Panc1 (cell line): ENCODE measurements at regions not wholly inside any gene's neighbourhood (a gene's known extent, or its start where the extent isn't known, plus 50 kb on each side); places are given as distances from the start of the nearest gene placed in this dataset.

Source experiments
- ATAC-seq: fragments of 200-7000 bp; cut with Tn5 transposase; 2 replicates; pipeline ENCODE4 v1.9.1; 2020; ENCODE audit warnings: mild to moderate bottlenecking, moderate library complexity
- BruUV-seq: library from RNA; stranded (reverse); fragments of 400-500 nt; replicated peaks from 2 replicates; lab custom pipeline; 2021; lab: Mats Ljungman, UMichigan
- CTCF ChIA-PET: fragments of 300-600 bp; sonication (Branson Sonifier 250); formaldehyde crosslinking; loops from one replicate; lab custom pipeline; 2022; ENCODE audit warnings: antibody characterized with exemption; lab: Charles Lee
- POLR2A ChIA-PET: fragments of 300-600 bp; sonication (Branson Sonifier 250); formaldehyde crosslinking; loops from one replicate; lab custom pipeline; 2022; ENCODE audit warnings: antibody characterized with exemption; lab: Charles Lee
- DNase-seq: peaks from one replicate; pipeline ENCODE4 v3.0.0-alpha.2; 2010; ENCODE audit warnings: low read depth, low spot score
- H3K27ac ChIP-seq: 2 replicates; pipeline ENCODE4 v1.5.1; 2011; ENCODE audit warnings: mild to moderate bottlenecking, low read length, inconsistent platforms
- H3K27me3 ChIP-seq: fragments of 200-500 bp; sonication (Bioruptor generic); 2 replicates; pipeline ENCODE4 v1.6.0; 2014; ENCODE audit warnings: low read length, inconsistent platforms; ENCODE audit not compliant: control insufficient read depth, insufficient read depth
- H3K36me3 ChIP-seq: fragments of 200-500 bp; sonication (Bioruptor generic); 2 replicates; pipeline ENCODE4 v1.5.1; 2014; ENCODE audit warnings: inconsistent platforms, mild to moderate bottlenecking, low read length, moderate library complexity; ENCODE audit not compliant: control insufficient read depth, insufficient read depth
- H3K4me1 ChIP-seq: 2 replicates; pipeline ENCODE4 v1.5.1; 2011; ENCODE audit warnings: inconsistent platforms, mild to moderate bottlenecking, low read length, moderate library complexity; ENCODE audit not compliant: control insufficient read depth, insufficient read depth
- H3K4me3 ChIP-seq, 2 experiments: 2 replicates each; pipeline ENCODE4 v1.5.1; 2011 to 2012; ENCODE audit warnings: low read depth in 2 of 2, low read length in 2 of 2, mild to moderate bottlenecking in 2 of 2, inconsistent platforms in 1 of 2, moderate library complexity in 1 of 2
- H3K9me3 ChIP-seq: fragments of 200-500 bp; sonication (Bioruptor generic); 2 replicates; pipeline ENCODE4 v1.5.1; 2014; ENCODE audit warnings: low read depth, mild to moderate bottlenecking, inconsistent platforms, low read length, moderate library complexity; ENCODE audit not compliant: control insufficient read depth, insufficient read depth
- POLR2AphosphoS5 ChIP-seq: IDR thresholded peaks from 2 replicates; pipeline ENCODE4 v1.6.1; 2012; ENCODE audit warnings: mild to moderate bottlenecking, low read depth, low read length, moderate library complexity
- SIN3A ChIP-seq: IDR thresholded peaks from 2 replicates; pipeline ENCODE4 v1.6.1; 2012; ENCODE audit warnings: low read depth, mild to moderate bottlenecking, low read length, moderate library complexity, borderline replicate concordance; ENCODE audit not compliant: insufficient read depth
- TCF7L2 ChIP-seq: IDR thresholded peaks from 2 replicates; pipeline ENCODE4 v1.6.1; 2011; ENCODE audit warnings: mild to moderate bottlenecking, low read depth, low read length, inconsistent platforms
- in situ Hi-C: cut with HindIII; loops from 2 replicates; pipeline ENCODE4 v1.10.0; 2016; ENCODE audit warnings: low sequenced_read_pairs, low pct_unique_long_range_greater_than_20kb
- intact Hi-C: fragments of 100-400 bp; cut with micrococcal nuclease; formaldehyde crosslinking; loops from one replicate; pipeline ENCODE4 v1.10.0; 2022; ENCODE audit not compliant: unreplicated experiment
- TF ChIP-seq, protein P1 (sequence below): fragments of 450-650 bp; IDR thresholded peaks from 2 replicates; pipeline ENCODE4 v1.5.1; 2017; ENCODE audit warnings: mild to moderate bottlenecking
- TF ChIP-seq, protein P2 (sequence below), 2 experiments: IDR thresholded peaks; 2 replicates each; pipeline ENCODE4 v1.6.1; 2011 to 2012; ENCODE audit warnings: low read depth in 2 of 2, control low read depth in 1 of 2, low read length in 1 of 2, mild to moderate bottlenecking in 1 of 2, moderate library complexity in 1 of 2; ENCODE audit not compliant: insufficient read depth in 1 of 2

DNA sequence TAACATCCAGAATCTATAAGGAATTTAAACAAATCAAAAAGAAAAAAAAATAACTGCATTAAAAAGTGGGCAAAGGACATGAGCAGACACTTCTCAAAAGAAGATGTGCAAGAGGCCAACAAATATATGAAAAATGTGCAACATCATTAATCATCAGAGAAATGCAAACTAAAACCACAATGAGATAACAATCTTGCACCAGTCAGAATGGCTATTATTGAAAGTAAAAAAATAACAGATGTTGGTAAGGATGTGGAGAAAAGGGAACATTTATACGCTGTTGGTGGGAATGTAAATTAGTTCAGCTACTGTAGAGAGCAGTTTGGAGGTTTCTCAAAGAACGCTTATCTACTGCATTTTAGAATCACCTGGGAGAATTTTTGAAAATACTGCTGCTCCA is 186.1 kb downstream of the OTOL1 start:
- ChIA-PET POLR2A (no interaction called here), CTCF (no interaction called here)
- TF ChIP-seq, protein P1, sequence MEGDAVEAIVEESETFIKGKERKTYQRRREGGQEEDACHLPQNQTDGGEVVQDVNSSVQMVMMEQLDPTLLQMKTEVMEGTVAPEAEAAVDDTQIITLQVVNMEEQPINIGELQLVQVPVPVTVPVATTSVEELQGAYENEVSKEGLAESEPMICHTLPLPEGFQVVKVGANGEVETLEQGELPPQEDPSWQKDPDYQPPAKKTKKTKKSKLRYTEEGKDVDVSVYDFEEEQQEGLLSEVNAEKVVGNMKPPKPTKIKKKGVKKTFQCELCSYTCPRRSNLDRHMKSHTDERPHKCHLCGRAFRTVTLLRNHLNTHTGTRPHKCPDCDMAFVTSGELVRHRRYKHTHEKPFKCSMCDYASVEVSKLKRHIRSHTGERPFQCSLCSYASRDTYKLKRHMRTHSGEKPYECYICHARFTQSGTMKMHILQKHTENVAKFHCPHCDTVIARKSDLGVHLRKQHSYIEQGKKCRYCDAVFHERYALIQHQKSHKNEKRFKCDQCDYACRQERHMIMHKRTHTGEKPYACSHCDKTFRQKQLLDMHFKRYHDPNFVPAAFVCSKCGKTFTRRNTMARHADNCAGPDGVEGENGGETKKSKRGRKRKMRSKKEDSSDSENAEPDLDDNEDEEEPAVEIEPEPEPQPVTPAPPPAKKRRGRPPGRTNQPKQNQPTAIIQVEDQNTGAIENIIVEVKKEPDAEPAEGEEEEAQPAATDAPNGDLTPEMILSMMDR = no peak
- TF ChIP-seq POLR2AphosphoS5 (no peak), TCF7L2 (no peak), SIN3A (no peak)
- TF ChIP-seq, protein P2, sequence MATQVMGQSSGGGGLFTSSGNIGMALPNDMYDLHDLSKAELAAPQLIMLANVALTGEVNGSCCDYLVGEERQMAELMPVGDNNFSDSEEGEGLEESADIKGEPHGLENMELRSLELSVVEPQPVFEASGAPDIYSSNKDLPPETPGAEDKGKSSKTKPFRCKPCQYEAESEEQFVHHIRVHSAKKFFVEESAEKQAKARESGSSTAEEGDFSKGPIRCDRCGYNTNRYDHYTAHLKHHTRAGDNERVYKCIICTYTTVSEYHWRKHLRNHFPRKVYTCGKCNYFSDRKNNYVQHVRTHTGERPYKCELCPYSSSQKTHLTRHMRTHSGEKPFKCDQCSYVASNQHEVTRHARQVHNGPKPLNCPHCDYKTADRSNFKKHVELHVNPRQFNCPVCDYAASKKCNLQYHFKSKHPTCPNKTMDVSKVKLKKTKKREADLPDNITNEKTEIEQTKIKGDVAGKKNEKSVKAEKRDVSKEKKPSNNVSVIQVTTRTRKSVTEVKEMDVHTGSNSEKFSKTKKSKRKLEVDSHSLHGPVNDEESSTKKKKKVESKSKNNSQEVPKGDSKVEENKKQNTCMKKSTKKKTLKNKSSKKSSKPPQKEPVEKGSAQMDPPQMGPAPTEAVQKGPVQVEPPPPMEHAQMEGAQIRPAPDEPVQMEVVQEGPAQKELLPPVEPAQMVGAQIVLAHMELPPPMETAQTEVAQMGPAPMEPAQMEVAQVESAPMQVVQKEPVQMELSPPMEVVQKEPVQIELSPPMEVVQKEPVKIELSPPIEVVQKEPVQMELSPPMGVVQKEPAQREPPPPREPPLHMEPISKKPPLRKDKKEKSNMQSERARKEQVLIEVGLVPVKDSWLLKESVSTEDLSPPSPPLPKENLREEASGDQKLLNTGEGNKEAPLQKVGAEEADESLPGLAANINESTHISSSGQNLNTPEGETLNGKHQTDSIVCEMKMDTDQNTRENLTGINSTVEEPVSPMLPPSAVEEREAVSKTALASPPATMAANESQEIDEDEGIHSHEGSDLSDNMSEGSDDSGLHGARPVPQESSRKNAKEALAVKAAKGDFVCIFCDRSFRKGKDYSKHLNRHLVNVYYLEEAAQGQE (IDR thresholded peaks at IDR 0.05; ENCODE audit: insufficient read depth in 1 of 2, low read depth in 2 of 2, low read length in 1 of 2) = no peak
- intact Hi-C loops (no loop called here), in situ Hi-C loops (no loop called here)
- no peak overlapping the region for H3K27ac ChIP-seq
- H3K9me3 ChIP-seq = no peaks in the 10 kb centered on the region
- H3K4me3 ChIP-seq = no peak overlapping the region
- H3K36me3 ChIP-seq = no peaks in the 10 kb centered on the region
- no peaks in the 10 kb centered on the region for H3K27me3 ChIP-seq
- no TSS peak for BruUV-seq
- no peaks in the 10 kb centered on the region for H3K4me1 ChIP-seq
- DNase-seq (no peak), ATAC-seq (no peak)

DNA sequence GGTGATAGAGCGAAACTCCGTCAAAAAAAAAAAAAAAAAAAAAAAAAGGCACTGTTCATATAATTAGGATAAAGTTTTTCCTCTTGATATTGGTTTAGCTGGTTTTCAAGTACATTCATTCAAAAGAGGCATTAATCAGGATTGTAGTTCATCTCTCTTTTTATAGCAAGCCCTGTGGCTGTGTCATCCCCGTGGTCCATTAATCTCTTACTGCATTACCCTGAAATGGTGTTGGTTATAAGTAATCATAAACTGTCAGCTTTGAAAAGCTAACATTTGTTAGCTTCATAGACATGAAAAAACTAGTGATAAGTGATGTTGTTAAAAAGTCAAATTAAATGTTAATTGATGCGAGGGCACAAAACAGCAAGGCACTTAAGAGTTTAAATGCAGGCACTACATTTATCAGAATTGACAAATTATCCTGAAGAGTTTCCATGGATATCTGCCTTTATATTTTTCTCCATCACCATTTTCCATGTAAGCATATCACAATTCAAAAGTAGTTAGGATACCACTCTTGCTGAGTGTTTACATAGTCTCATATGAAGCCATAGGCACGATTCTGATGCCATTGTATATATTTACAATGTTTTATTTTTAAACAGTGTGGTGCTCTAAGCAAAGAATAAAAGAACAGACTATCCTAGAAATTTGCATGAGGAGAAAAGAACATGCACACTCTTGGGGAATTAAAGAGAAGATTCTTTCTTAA is 193.1 kb downstream of the OTOL1 start:
- ChIA-PET POLR2A (no interaction called here), CTCF (no interaction called here)
- H3K4me3 ChIP-seq = no peak overlapping the region
- no peak for ATAC-seq
- H3K27ac ChIP-seq = no peak overlapping the region
- BruUV-seq = no TSS peak
- intact Hi-C loops (no loop called here), in situ Hi-C loops (no loop called here)
- TF ChIP-seq, protein P1 = no peak
- TF ChIP-seq POLR2AphosphoS5 = no peak
- TF ChIP-seq, protein P2 (IDR thresholded peaks at IDR 0.05; ENCODE audit: insufficient read depth in 1 of 2, low read depth in 2 of 2, low read length in 1 of 2) = no peak
- no peak for TF ChIP-seq SIN3A
- no peak for TF ChIP-seq TCF7L2
- no peak for DNase-seq
- H3K4me1 ChIP-seq = no peaks in the 10 kb centered on the region
- H3K27me3 ChIP-seq = no peaks in the 10 kb centered on the region
- no peaks in the 10 kb centered on the region for H3K9me3 ChIP-seq
- H3K36me3 ChIP-seq = no peaks in the 10 kb centered on the region
